NCI-H1436 (cell line): ENCODE measurements at regions not wholly inside any gene's neighbourhood (a gene's known extent, or its start where the extent isn't known, plus 50 kb on each side); places are given as distances from the start of the nearest gene placed in this dataset.
"Not testable (repeated sequence)": the region's sequence is repeated elsewhere in the genome, so short reads cannot be mapped to it uniquely, and the experiment has no call there.

ENCODE experiments used
- DNase-seq: peaks from one replicate; lab custom pipeline; 2025; lab: John Stamatoyannopoulos, UW

- DNase-seq: no peak
Measured at GRCh38 chr2:2588777-2589176, 257.7 kb upstream of the MYT1L start.

GRCh38 chr2:2587354-2587753 is 256.3 kb upstream of the MYT1L start:
- no peak for DNase-seq

- no peak for DNase-seq
Measured at GRCh38 chr2:2586931-2587330, 255.9 kb upstream of the MYT1L start.

DNA sequence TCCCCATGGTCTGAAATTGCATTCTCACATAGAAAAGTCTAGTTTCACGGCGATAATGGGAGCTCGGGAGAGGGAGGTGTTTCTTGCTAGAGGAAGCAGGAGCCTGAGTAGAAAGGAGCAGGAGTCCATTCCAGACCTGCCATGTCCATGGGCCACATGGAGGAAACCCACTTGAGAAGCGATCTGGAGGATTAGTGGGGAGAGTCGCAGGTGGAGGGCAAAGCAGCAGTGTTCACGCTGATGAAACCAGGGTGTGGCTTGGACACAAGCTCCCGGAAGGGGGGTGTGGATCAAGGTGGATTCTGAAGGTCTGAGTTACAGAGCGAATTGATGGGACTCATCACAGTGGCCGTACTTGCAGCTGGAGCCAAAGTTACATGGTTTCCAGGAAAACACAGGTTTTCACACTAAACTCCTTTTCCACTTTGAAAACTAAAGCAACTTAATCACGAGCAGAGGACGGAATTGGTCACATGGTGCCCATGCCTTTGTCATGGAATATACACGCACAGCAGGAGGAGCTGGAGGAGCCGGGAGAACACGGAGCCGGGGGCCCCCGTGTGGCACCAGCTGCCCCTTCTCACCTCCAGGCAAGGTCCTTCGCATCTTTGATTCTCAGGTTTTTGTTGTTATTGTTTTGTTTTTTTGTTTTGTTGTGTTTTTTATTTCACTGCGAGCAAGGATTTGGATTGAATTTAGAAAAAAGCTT is 255.1 kb upstream of the MYT1L start:
- DNase-seq: no peak

DNA sequence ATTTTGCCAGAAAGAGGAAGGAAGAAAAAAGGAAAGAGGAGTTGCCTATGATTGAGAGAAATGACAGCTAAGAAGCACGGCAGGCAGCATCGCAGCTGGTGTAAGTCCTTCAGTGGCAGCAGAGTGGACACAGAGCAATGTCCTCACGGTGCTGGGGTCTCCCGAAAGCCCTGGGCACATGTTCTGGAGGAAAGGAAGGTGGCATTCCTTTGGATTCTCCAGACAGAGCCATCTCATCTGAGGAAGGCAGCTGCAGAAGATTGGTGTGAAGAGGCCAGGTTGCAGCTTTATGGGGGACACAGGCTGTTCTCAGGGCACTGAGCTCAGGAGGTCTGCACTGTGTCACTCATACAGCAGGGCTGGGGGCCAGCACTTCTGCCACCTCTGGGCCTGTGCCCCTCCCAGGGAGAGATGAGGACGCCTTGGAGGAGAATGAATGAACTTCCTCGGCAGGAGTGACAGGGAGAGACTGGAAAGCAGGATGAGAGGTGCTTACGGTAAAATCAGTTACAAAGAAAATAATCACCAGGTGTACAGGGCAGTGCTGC is 252.0 kb upstream of the MYT1L start:
- DNase-seq: no peak

- DNase-seq: no peak
Measured at GRCh38 chr2:2581331-2582159, 250.5 kb upstream of the MYT1L start.

DNA sequence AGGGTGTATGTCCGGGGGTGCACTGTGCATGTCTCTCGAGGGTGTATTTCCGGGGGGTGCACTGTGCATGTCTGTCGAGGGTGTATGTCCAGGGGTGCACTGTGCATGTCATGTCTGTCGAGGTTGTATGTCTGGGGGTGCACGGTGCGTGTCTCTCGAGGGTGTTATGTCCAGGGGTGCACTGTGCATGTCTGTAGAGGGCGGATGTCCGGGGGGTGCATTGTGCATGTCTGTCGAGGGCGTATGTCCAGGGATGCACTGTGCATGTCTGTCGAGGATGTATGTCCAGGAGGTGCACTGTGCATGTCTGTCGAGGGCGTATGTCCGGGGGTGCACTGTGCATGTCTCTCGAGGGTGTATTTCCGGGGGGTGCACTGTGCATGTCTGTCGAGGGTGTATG is 249.8 kb upstream of the MYT1L start:
- DNase-seq: not testable (repeated sequence)

DNA sequence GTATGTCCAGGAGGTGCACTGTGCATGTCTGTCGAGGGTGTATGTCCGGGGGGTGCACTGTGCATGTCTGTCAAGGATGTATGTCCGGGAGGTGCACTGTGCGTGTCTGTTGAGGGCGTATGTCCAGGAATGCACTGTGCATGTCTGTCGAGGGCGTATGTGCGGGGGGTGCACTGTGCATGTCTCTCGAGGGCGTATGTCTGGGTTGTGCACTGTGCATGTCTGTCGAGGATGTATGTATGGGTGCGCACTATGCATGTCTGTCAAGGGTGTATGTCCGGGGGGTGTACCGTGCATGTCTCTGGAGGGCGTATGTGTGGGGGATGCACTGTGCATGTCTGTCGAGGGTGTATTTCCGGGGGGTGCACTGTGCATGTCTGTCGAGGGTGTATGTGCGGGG is 249.3 kb upstream of the MYT1L start:
- no peak for DNase-seq

GRCh38 chr2:2579814-2580213 is 248.7 kb upstream of the MYT1L start:
- DNase-seq: no peak

- DNase-seq: peak; percentile 43
Measured at GRCh38 chr2:2577407-2577831, 246.3 kb upstream of the MYT1L start.

GRCh38 chr2:2575870-2576386 is 244.9 kb upstream of the MYT1L start:
- DNase-seq: peak; percentile 21

DNA sequence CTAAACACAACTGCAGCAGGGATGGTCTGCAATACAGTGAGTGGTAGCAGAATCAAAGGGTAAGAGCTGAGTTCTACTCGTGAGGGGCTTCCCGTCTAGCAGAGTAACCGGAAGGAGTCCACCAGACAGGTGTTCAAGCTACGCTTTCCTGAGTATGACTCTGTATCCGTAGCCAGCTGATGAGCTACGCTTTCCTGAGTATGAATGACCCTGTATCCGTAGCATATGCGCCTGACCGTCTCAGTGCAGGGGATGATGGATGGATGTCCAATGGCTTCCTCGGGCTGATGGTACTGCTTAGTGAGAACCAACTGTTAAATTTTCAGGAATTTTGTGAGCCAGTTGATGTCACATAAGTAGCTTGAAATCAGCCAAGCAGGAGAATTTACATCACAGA is 244.1 kb upstream of the MYT1L start:
- DNase-seq: no peak

GRCh38 chr2:2574401-2575180 is 243.5 kb upstream of the MYT1L start:
- no peak for DNase-seq

DNA sequence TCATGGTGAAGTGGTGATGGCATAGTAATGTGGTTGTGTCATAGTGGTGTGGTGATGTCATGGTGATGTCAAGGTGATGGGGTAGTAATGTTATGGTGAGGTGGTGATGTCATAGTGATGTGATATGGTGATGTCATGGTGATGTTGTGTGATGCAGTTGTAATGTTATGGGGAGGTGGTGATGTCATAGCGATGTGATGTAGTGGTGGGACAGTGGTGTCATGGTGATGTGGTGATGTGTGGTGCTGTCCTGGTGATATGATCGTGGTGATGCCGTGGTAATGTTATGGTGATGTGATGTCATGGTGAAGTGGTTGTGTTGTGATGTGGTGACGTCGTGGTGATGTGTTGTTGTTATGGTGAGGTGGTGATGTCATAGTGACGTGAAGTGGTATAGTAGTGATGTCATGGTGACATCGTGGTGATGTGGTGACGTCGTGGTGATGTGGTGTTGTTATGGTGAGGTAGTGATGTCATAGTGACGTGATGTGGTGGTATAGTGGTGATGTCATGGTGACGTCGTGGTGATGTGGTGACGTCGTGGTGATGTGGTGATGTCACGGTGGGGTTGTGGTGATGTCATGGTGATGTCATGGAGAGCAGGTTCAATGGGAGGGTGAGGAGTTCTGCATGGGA is 242.7 kb upstream of the MYT1L start:
- DNase-seq: no peak

DNA sequence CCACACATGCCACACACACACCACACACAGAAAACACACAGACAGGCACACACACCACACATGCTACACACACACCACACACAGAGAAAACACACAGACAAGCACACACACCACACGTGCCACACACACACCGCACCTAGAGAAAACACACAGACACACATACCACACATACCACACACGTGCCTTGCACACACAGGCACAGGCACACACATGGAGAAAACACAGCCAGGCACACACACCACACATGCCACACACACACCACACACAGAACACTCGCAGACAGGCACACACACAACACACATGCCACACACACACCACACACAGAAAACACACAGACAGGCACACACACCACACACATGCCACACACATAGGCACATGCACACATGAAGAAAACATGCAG is 242.1 kb upstream of the MYT1L start:
- DNase-seq: no peak

- DNase-seq: no peak
Measured at GRCh38 chr2:2572393-2573204, 241.5 kb upstream of the MYT1L start.

- no peak for DNase-seq
Measured at GRCh38 chr2:2571301-2572150, 240.5 kb upstream of the MYT1L start.

- no peak for DNase-seq
Measured at GRCh38 chr2:2570871-2571270, 239.8 kb upstream of the MYT1L start.

DNA sequence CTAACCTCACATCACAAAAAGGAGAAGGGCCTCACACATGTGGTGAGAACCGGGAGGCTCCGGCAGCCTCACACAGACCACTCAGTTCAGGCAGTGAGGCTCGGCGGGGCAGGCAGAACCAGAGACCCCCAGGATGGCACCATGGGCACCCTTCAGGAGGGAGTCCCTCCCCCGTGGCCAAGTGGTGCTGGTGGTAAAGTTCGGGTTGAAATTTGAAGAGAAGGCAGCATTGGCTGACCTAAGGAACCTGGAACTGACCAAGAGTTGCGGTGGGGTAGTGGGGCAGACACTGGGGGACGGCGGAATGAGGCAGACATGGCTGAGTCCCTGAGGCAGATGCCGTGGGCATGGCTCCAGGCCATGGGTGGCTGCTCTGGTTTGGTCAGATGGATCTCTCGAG is 239.3 kb upstream of the MYT1L start:
- DNase-seq: no peak

DNA sequence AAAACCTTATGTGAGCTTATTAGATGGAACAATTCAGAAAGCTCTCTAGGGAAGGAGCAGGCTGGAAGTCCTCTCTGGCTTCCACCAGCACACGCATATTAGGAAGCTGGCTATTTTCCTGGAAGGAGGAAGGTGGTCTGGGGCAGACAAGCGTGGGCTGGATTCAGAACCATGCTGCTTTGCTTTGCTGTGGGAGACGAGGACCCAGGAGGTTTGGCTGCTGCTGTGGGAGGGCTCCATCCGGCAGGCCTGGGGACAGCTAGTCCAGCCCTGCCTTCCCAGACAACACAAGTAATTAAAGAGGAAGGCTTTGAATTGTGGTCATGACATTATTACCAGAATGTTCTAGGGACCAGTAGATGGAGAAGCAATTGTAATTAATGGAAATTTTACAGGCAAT is 238.8 kb upstream of the MYT1L start:
- DNase-seq: no peak
